Lower lobe of right lung (tissue), 2 donors: ENCODE measurements at regions not wholly inside any gene's neighbourhood (a gene's known extent, or its start where the extent isn't known, plus 50 kb on each side); places are given as distances from the start of the nearest gene placed in this dataset.

Source experiments
- ATAC-seq, 2 donors: fragments of 200-7000 bp; cut with Tn5 transposase; one replicate each; pipeline ENCODE4 v1.9.1; 2020 to 2022; ENCODE audit warnings: mild to moderate bottlenecking in 2 of 2, moderate library complexity in 2 of 2
- DNase-seq: peaks from one replicate; pipeline ENCODE4 v3.0.0-alpha.2; 2020
- H3K27ac ChIP-seq: fragments of 200-600 bp; one replicate; pipeline ENCODE4 v1.8.0; 2022
- H3K27me3 ChIP-seq: fragments of 200-600 bp; one replicate; pipeline ENCODE4 v1.8.0; 2022; ENCODE audit warnings: low read depth
- H3K36me3 ChIP-seq: fragments of 200-600 bp; one replicate; pipeline ENCODE4 v1.8.0; 2022; ENCODE audit warnings: mild to moderate bottlenecking
- H3K4me1 ChIP-seq: fragments of 200-600 bp; one replicate; pipeline ENCODE4 v1.8.0; 2022
- H3K4me3 ChIP-seq: fragments of 200-600 bp; one replicate; pipeline ENCODE4 v1.8.0; 2022; ENCODE audit warnings: mild to moderate bottlenecking
- H3K9me3 ChIP-seq: fragments of 200-600 bp; one replicate; pipeline ENCODE4 v1.8.0; 2022
- CTCF ChIP-seq: fragments of 200-600 bp; IDR thresholded peaks from one replicate; pipeline ENCODE4 v1.8.0; 2022; ENCODE audit warnings: antibody characterized with exemption, mild to moderate bottlenecking
- intact Hi-C: fragments of 100-400 bp; cut with DNase I; formaldehyde crosslinking; loops from one replicate; pipeline ENCODE4 v1.11.0; 2022
- donor health status: DM: no; HTN: yes; CAD: no; lungs with severe emphysema.

DNA sequence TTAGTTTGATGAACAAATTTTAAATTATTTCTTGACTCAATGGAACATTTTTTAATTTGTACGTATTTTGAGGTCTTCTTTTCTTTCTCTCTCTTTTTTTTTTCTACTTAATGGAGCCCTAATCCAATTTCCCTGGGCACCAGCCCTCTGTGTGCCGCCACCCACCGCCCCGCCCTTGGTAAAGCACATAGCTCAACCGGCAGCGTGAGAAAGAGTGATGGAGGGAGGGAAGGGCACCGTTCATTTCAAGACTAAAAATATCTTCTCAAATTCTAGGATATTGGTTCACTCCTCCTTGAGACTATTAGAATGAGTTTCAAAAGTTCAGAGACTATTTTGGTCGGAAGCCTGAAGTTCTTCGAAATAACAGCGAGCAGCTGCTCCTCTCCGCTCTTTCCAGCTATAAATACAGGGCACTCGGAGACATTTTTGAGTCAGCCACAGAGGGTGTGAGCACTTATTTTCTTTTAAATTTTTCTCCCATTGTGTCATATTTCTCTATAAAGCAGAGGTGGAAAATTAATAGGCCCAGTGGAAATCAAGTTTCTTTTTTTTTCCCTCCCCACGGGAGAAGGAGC is 731.7 kb upstream of the ID2 start:
- no peak for TF ChIP-seq CTCF
- ATAC-seq: no peak
- Histone ChIP-seq H3K36me3 (no peaks in the 10 kb centered on the region), H3K27ac (no peak overlapping the region), H3K4me1 (no peaks in the 10 kb centered on the region), H3K9me3 (no peaks in the 10 kb centered on the region), H3K27me3 (no peaks in the 10 kb centered on the region), H3K4me3 (no peak overlapping the region)
- intact Hi-C loops: no loop called here
- no peak for DNase-seq

DNA sequence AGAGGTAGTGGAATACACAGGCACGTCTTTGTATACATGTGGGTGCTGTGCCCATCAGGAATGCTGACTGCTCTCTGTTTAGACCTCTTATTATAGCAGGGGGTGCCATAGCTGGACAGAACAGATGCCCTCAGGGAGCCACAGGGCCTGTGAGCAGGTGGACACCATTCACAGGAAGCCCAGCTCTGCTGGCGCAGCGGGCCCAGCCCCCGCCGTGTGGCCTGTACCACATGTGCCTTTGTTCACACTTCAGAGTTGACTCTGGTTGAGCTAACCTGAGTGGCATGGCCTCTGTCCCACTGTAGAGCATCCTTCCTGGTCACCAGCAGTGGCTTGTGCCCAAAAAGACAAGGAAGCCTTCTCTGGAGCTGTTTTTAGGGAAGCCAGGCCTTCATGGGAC is 730.9 kb upstream of the ID2 start:
- Histone ChIP-seq H3K4me1 (no peaks in the 10 kb centered on the region), H3K27me3 (no peaks in the 10 kb centered on the region), H3K4me3 (no peak overlapping the region), H3K36me3 (no peaks in the 10 kb centered on the region), H3K9me3 (no peaks in the 10 kb centered on the region), H3K27ac (no peak overlapping the region)
- no peak for DNase-seq
- TF ChIP-seq CTCF: no peak
- intact Hi-C loops: no loop called here
- ATAC-seq: no peak

DNA sequence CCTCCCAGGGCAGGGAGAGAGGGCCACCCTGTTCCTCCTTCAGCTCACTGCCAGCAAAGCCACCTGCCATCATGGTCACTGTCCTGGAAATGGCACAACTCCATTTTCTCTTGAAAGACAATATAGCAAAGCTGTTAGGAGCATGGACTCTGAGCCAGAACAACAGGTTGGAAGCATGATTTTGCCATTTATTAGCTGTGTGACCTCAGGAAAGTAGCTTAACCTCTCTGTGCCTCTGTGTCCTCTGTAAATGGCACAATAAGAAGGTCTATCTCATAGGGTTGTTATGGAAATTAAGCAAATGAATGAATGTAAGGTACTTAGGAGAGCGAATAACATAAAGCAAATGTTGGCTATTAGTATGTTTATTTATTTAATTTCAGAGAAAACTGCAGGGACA is 730.4 kb upstream of the ID2 start:
- no peak for DNase-seq
- Histone ChIP-seq H3K36me3 (no peaks in the 10 kb centered on the region), H3K27me3 (no peaks in the 10 kb centered on the region), H3K27ac (no peak overlapping the region), H3K4me3 (no peak overlapping the region), H3K4me1 (no peaks in the 10 kb centered on the region), H3K9me3 (no peaks in the 10 kb centered on the region)
- no peak for TF ChIP-seq CTCF
- ATAC-seq: no peak
- intact Hi-C loops: no loop called here

- Histone ChIP-seq H3K36me3 (no peaks in the 10 kb centered on the region), H3K4me3 (no peak overlapping the region), H3K9me3 (no peaks in the 10 kb centered on the region), H3K4me1 (no peaks in the 10 kb centered on the region), H3K27ac (no peak overlapping the region), H3K27me3 (no peaks in the 10 kb centered on the region)
- intact Hi-C loops: no loop called here
- TF ChIP-seq CTCF: no peak
- no peak for DNase-seq
- no peak for ATAC-seq
Observed at GRCh38 chr2:7952046-7952745, 729.7 kb upstream of the ID2 start.

DNA sequence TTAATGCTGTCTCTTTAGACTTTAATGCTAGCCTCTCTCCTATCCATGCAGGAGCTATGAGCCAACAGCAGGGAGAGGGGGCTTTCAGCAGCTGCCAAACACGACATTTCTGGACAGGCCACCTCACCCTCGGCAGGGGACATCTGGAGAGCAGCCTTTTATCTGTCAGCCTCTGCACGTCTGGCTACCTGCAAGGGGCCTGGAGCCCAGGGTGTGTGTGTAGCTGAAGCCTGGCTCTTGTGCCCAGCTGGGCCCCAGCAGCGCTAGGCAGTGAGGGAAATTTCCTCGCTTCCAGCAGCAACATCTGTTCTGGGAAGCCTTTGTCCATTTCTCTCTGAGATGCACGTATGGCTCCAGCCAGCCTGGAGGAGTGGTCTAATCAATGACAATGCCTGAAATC is 728.7 kb upstream of the ID2 start:
- TF ChIP-seq CTCF: no peak
- intact Hi-C loops: no loop called here
- Histone ChIP-seq H3K9me3 (no peaks in the 10 kb centered on the region), H3K4me3 (no peak overlapping the region), H3K36me3 (no peaks in the 10 kb centered on the region), H3K27ac (no peak overlapping the region), H3K4me1 (no peaks in the 10 kb centered on the region), H3K27me3 (no peaks in the 10 kb centered on the region)
- ATAC-seq: no peak
- no peak for DNase-seq
